ENCODE measurements at regions not wholly inside any gene's neighbourhood (a gene's known extent, or its start where the extent isn't known, plus 50 kb on each side); places are given as distances from the start of the nearest gene placed in this dataset.

- Histone ChIP-seq H3K4me1 (ENCODE audit: control insufficient read depth in 4 of 4, insufficient read depth in 4 of 4, low read length in 3 of 4) (no peaks in the 10 kb centered on the region), H3K9ac (ENCODE audit: low read depth in 1 of 2, low read length in 2 of 2) (no peak overlapping the region), H3K9me3 (ENCODE audit: control insufficient read depth in 4 of 4, low read length in 3 of 4) (no peaks in the 10 kb centered on the region), H3K27me3 (ENCODE audit: control insufficient read depth in 4 of 4, insufficient read depth in 4 of 4, low read length in 3 of 4) (peaks cover 0 to 12% (median 0%) of the 10 kb centered on the region in 4 donors), H3K27ac (ENCODE audit: low read depth in 1 of 2, low read length in 2 of 2) (no peak overlapping the region), H3K4me3 (ENCODE audit: low read depth in 1 of 3, low read length in 3 of 3) (no peak overlapping the region), H3K36me3 (ENCODE audit: control insufficient read depth in 4 of 4, insufficient read depth in 3 of 4, low read depth in 1 of 4, low read length in 3 of 4) (no peaks in the 10 kb centered on the region)
- WGBS: 79% methylated on average over 41 of the region's 41 CpGs
- no peak for DNase-seq (ENCODE audit: low spot score)
- TF ChIP-seq HNF4A (conservative IDR thresholded peaks at IDR 0.05) (no peak), SP1 (IDR thresholded peaks at IDR 0.05) (no peak), FOXA1 (IDR thresholded peaks at IDR 0.05) (no peak)
Measured at GRCh38 chr10:8513155-8514147, 459.0 kb downstream of the GATA3 start.

- TF ChIP-seq RAD21 (IDR thresholded peaks at IDR 0.05) (no peak), GABPA (IDR thresholded peaks at IDR 0.05 in 1 of 2, conservative IDR thresholded peaks at IDR 0.05 in 1 of 2) (no peak), CTCF (IDR thresholded peaks at IDR 0.05; ENCODE audit: low read depth, low read length, missing input control) (peak; percentile 19)
- 66% methylated on average over 2 of the region's 2 CpGs for WGBS
- Histone ChIP-seq H3K27me3 (ENCODE audit: control insufficient read depth in 4 of 4, insufficient read depth in 4 of 4, low read length in 3 of 4) (peaks cover 0 to 2% (median 0%) of the 10 kb centered on the region in 4 donors), H3K4me1 (ENCODE audit: control insufficient read depth in 4 of 4, insufficient read depth in 4 of 4, low read length in 3 of 4) (no peaks in the 10 kb centered on the region), H3K36me3 (ENCODE audit: control insufficient read depth in 4 of 4, insufficient read depth in 3 of 4, low read depth in 1 of 4, low read length in 3 of 4) (no peaks in the 10 kb centered on the region), H3K4me3 (ENCODE audit: low read depth in 1 of 3, low read length in 3 of 3) (no peak overlapping the region), H3K9me3 (ENCODE audit: control insufficient read depth in 4 of 4, low read length in 3 of 4) (no peaks in the 10 kb centered on the region), H3K27ac (ENCODE audit: low read depth in 1 of 2, low read length in 2 of 2) (no peak overlapping the region), H3K9ac (ENCODE audit: low read depth in 1 of 2, low read length in 2 of 2) (no peak overlapping the region)
- DNase-seq (ENCODE audit: low spot score): no peak
Measured at GRCh38 chr10:8520382-8520781, 465.9 kb downstream of the GATA3 start.

GRCh38 chr10:8527773-8528172 lies 473.3 kb downstream of the GATA3 start:
- Histone ChIP-seq H3K27ac (ENCODE audit: low read depth in 1 of 2, low read length in 2 of 2) (no peak overlapping the region), H3K9ac (ENCODE audit: low read depth in 1 of 2, low read length in 2 of 2) (no peak overlapping the region), H3K4me3 (ENCODE audit: low read depth in 1 of 3, low read length in 3 of 3) (no peak overlapping the region), H3K36me3 (ENCODE audit: control insufficient read depth in 4 of 4, insufficient read depth in 3 of 4, low read depth in 1 of 4, low read length in 3 of 4) (no peaks in the 10 kb centered on the region), H3K9me3 (ENCODE audit: control insufficient read depth in 4 of 4, low read length in 3 of 4) (no peaks in the 10 kb centered on the region), H3K4me1 (ENCODE audit: control insufficient read depth in 4 of 4, insufficient read depth in 4 of 4, low read length in 3 of 4) (no peaks in the 10 kb centered on the region), H3K27me3 (ENCODE audit: control insufficient read depth in 4 of 4, insufficient read depth in 4 of 4, low read length in 3 of 4) (no peaks in the 10 kb centered on the region)
- DNase-seq (ENCODE audit: low spot score): no peak
- no peak for TF ChIP-seq NR2F2 (IDR thresholded peaks at IDR 0.05)
- no peak for TF ChIP-seq REST (IDR thresholded peaks at IDR 0.05)
- TF ChIP-seq ATF3 (IDR thresholded peaks at IDR 0.05): no peak
- TF ChIP-seq ZBTB33 (IDR thresholded peaks at IDR 0.05): no peak
- TF ChIP-seq YY1 (IDR thresholded peaks at IDR 0.05): no peak
- no peak for TF ChIP-seq CTCF (IDR thresholded peaks at IDR 0.05; ENCODE audit: low read depth, low read length, missing input control)
- no peak for TF ChIP-seq FOXA1 (IDR thresholded peaks at IDR 0.05)
- no peak for TF ChIP-seq JUND (IDR thresholded peaks at IDR 0.05)
- TF ChIP-seq GABPA (IDR thresholded peaks at IDR 0.05 in 1 of 2, conservative IDR thresholded peaks at IDR 0.05 in 1 of 2): no peak
- no peak for TF ChIP-seq MAX (IDR thresholded peaks at IDR 0.05)
- WGBS: 83% methylated on average over 3 of the region's 3 CpGs
